Neuronal stem cell (in vitro differentiated cells): ENCODE measurements at regions not wholly inside any gene's neighbourhood (a gene's known extent, or its start where the extent isn't known, plus 50 kb on each side); places are given as distances from the start of the nearest gene placed in this dataset.

Source experiments
- DNase-seq: peaks from one replicate; pipeline ENCODE4 v3.0.0-alpha.2; 2013; ENCODE audit warnings: low spot score
- H2AFZ ChIP-seq: one replicate; pipeline ENCODE4 v1.6.1; 2013; ENCODE audit warnings: mild to moderate bottlenecking, low read length, inconsistent platforms
- H2AK5ac ChIP-seq: 2 replicates; pipeline ENCODE4 v1.6.1; 2013; ENCODE audit warnings: low read depth, mild to moderate bottlenecking, inconsistent platforms, low read length, moderate library complexity, mixed read lengths
- H2BK120ac ChIP-seq: 2 replicates; pipeline ENCODE4 v1.6.1; 2013; ENCODE audit warnings: low read depth, mild to moderate bottlenecking, inconsistent platforms, low read length, moderate library complexity, mixed read lengths
- H2BK12ac ChIP-seq: one replicate; pipeline ENCODE4 v1.6.1; 2013; ENCODE audit warnings: low read length, inconsistent platforms
- H2BK15ac ChIP-seq: 2 replicates; pipeline ENCODE4 v1.6.1; 2013; ENCODE audit warnings: mild to moderate bottlenecking, low read length, inconsistent platforms, mixed read lengths
- H2BK5ac ChIP-seq: one replicate; pipeline ENCODE4 v1.6.1; 2013; ENCODE audit warnings: inconsistent platforms, mild to moderate bottlenecking, low read length, moderate library complexity
- H3K14ac ChIP-seq: one replicate; pipeline ENCODE4 v1.6.1; 2013; ENCODE audit warnings: low read length, inconsistent platforms
- H3K18ac ChIP-seq: 2 replicates; pipeline ENCODE4 v1.6.1; 2013; ENCODE audit warnings: low read length, inconsistent platforms
- H3K23ac ChIP-seq: 2 replicates; pipeline ENCODE4 v1.6.1; 2013; ENCODE audit warnings: low read depth, mild to moderate bottlenecking, mixed read lengths, low read length, inconsistent platforms; ENCODE audit not compliant: poor library complexity
- H3K27ac ChIP-seq: replicated peaks from 3 replicates; pipeline ENCODE4 v1.5.1; 2013; ENCODE audit warnings: low read length, inconsistent platforms
- H3K27me3 ChIP-seq, 3 experiments: 2 replicates each; pipeline ENCODE4 v1.6.1; 2013; ENCODE audit warnings: low read length in 3 of 3, mild to moderate bottlenecking in 2 of 3, inconsistent platforms in 1 of 3, low read depth in 1 of 3, mixed read lengths in 1 of 3, moderate library complexity in 1 of 3; ENCODE audit not compliant: control insufficient read depth in 3 of 3, insufficient read depth in 3 of 3
- H3K36me3 ChIP-seq, 2 donors: replicated peaks in 1 of 2; 2 replicates each; pipeline ENCODE4 v1.6.1; 2013; ENCODE audit warnings: low read length in 2 of 2; ENCODE audit not compliant: control insufficient read depth in 2 of 2, insufficient read depth in 2 of 2
- H3K4ac ChIP-seq: 2 replicates; pipeline ENCODE4 v1.6.1; 2013; ENCODE audit warnings: inconsistent platforms, mild to moderate bottlenecking, low read length, moderate library complexity
- H3K4me1 ChIP-seq, 2 donors: 1 replicate in 1 of 2; 2 replicates in 1 of 2; pipeline ENCODE4 v1.6.1; 2013; ENCODE audit warnings: low read length in 2 of 2, low read depth in 1 of 2; ENCODE audit not compliant: control insufficient read depth in 2 of 2, insufficient read depth in 1 of 2
- H3K4me2 ChIP-seq: one replicate; pipeline ENCODE4 v1.6.1; 2013; ENCODE audit warnings: mild to moderate bottlenecking, low read length, inconsistent platforms; ENCODE audit not compliant: insufficient read depth, poor library complexity, severe bottlenecking
- H3K4me3 ChIP-seq, 2 donors: 2 replicates each; pipeline ENCODE4 v1.5.1; 2013; ENCODE audit warnings: low read length in 2 of 2, mild to moderate bottlenecking in 2 of 2, inconsistent platforms in 1 of 2, moderate library complexity in 1 of 2
- H3K79me1 ChIP-seq: one replicate; pipeline ENCODE4 v1.6.1; 2013; ENCODE audit warnings: low read depth, mild to moderate bottlenecking, inconsistent platforms, low read length, moderate library complexity
- H3K9ac ChIP-seq: one replicate; pipeline ENCODE4 v1.6.1; 2013; ENCODE audit warnings: mild to moderate bottlenecking, low read depth, low read length, inconsistent platforms; ENCODE audit not compliant: poor library complexity
- H3K9me3 ChIP-seq, 2 donors: replicated peaks in 1 of 2; 2 replicates each; pipeline versions ENCODE3 to v1.6.1; 2013; ENCODE audit warnings: low read length in 2 of 2, mild to moderate bottlenecking in 2 of 2, inconsistent platforms in 1 of 2, low read depth in 1 of 2, mixed read lengths in 1 of 2, moderate library complexity in 1 of 2; ENCODE audit not compliant: control insufficient read depth in 2 of 2, insufficient read depth in 1 of 2
- H4K8ac ChIP-seq: one replicate; pipeline ENCODE4 v1.6.1; 2013; ENCODE audit warnings: low read depth, mild to moderate bottlenecking, inconsistent platforms, low read length, moderate library complexity
- H4K91ac ChIP-seq: one replicate; pipeline ENCODE4 v1.6.1; 2013; ENCODE audit warnings: low read length, low read depth, mild to moderate bottlenecking, inconsistent platforms; ENCODE audit not compliant: poor library complexity
- WGBS, 2 donors: extraction: QIAGEN DNeasy Blood & Tissue Kit; methylation state at CpG; one replicate each; pipeline ENCODE4 v1.1.7; 2013; ENCODE audit warnings: missing lambda C conversion rate in 2 of 2, mixed read lengths in 1 of 2; ENCODE audit not compliant: insufficient read length in 2 of 2, insufficient replicate concordance in 1 of 2; ENCODE audit errors: extremely low coverage in 2 of 2; 5-methylcytosine and 5-hydroxymethylcytosine counted together

- Histone ChIP-seq H2AFZ (no peak overlapping the region), H3K27ac (no peak overlapping the region), H2BK120ac (no peak overlapping the region), H2AK5ac (no peak overlapping the region), H3K36me3 (no peaks in the 10 kb centered on the region), H3K9me3 (no peaks in the 10 kb centered on the region), H3K9ac (no peak overlapping the region), H3K18ac (no peak overlapping the region), H3K4me2 (no peak overlapping the region), H3K27me3 (no peaks in the 10 kb centered on the region), H3K14ac (no peak overlapping the region), H4K91ac (no peak overlapping the region), H2BK12ac (no peak overlapping the region), H3K4me1 (no peaks in the 10 kb centered on the region), H3K79me1 (no peaks in the 10 kb centered on the region), H2BK15ac (no peak overlapping the region), H3K23ac (no peak overlapping the region), H3K4ac (no peak overlapping the region), H4K8ac (no peak overlapping the region), H2BK5ac (no peak overlapping the region), H3K4me3 (no peak overlapping the region)
- DNase-seq, result no peak
- WGBS, 2 donors, result no CpG with 5 or more reads among the region's 3 CpGs
Observed at GRCh38 chr5:122576256-122577016, 198.4 kb upstream of the SNX2 start.

GRCh38 chr5:122581629-122582028 is 193.3 kb upstream of the SNX2 start:
- Histone ChIP-seq H3K23ac (no peak overlapping the region), H4K91ac (no peak overlapping the region)

GRCh38 chr5:122584411-122585300 is 190.2 kb upstream of the SNX2 start:
- WGBS, 2 donors, result 100% methylated on average over 1 of the region's 13 CpGs; no CpG with 5 or more reads in 1 of the 2 donors
- Histone ChIP-seq H3K4me3 (no peak overlapping the region), H2AFZ (peak overlapping the region; percentile 17), H4K8ac (no peak overlapping the region), H3K4me1 (no peaks in the 10 kb centered on the region), H3K4me2 (no peak overlapping the region), H3K14ac (no peak overlapping the region), H2BK5ac (no peak overlapping the region), H4K91ac (no peak overlapping the region), H2BK120ac (no peak overlapping the region), H3K27me3 (peaks cover 0 to 4% (median 0%) of the 10 kb centered on the region in 3 experiments), H3K79me1 (no peaks in the 10 kb centered on the region), H3K18ac (no peak overlapping the region), H3K9me3 (no peaks in the 10 kb centered on the region), H2BK12ac (no peak overlapping the region), H3K9ac (no peak overlapping the region), H2BK15ac (no peak overlapping the region), H3K23ac (no peak overlapping the region), H3K36me3 (no peaks in the 10 kb centered on the region), H2AK5ac (no peak overlapping the region), H3K27ac (no peak overlapping the region), H3K4ac (no peak overlapping the region)
- no peak for DNase-seq

More at GRCh38 chr5:122581629-122582028, 193.3 kb upstream of the SNX2 start:
- Histone ChIP-seq H3K18ac (no peak overlapping the region), H3K14ac (no peak overlapping the region), H2AFZ (no peak overlapping the region), H2BK120ac (no peak overlapping the region), H3K79me1 (no peaks in the 10 kb centered on the region), H3K36me3 (no peaks in the 10 kb centered on the region), H4K8ac (no peak overlapping the region), H2BK12ac (no peak overlapping the region), H3K4me3 (no peak overlapping the region), H3K9ac (no peak overlapping the region), H2BK5ac (no peak overlapping the region), H3K27me3 (peaks cover 0 to 4% (median 0%) of the 10 kb centered on the region in 3 experiments), H2AK5ac (no peak overlapping the region), H3K4ac (no peak overlapping the region), H3K9me3 (no peaks in the 10 kb centered on the region), H2BK15ac (no peak overlapping the region), H3K4me2 (no peak overlapping the region), H3K27ac (no peak overlapping the region), H3K4me1 (no peaks in the 10 kb centered on the region)
- no peak for DNase-seq
- no CpG with 5 or more reads among the region's 7 CpGs for WGBS, 2 donors

- peaks cover 0 to 4% (median 0%) of the 10 kb centered on the region in 3 experiments for H3K27me3 ChIP-seq
- H2AFZ ChIP-seq, result no peak overlapping the region
- H3K18ac ChIP-seq, result no peak overlapping the region
- no peak overlapping the region for H4K91ac ChIP-seq
- H3K79me1 ChIP-seq, result no peaks in the 10 kb centered on the region
- H3K4ac ChIP-seq, result no peak overlapping the region
- no peak for DNase-seq
- no peaks in the 10 kb centered on the region for H3K9me3 ChIP-seq
- H3K4me2 ChIP-seq, result no peak overlapping the region
- no peak overlapping the region for H3K14ac ChIP-seq
- no peak overlapping the region for H2BK15ac ChIP-seq
- no CpG with 5 or more reads among the region's 2 CpGs for WGBS, 2 donors
- no peak overlapping the region for H3K27ac ChIP-seq
- H2BK5ac ChIP-seq, result no peak overlapping the region
- no peak overlapping the region for H4K8ac ChIP-seq
- no peak overlapping the region for H3K4me3 ChIP-seq
- no peaks in the 10 kb centered on the region for H3K36me3 ChIP-seq
- no peak overlapping the region for H2AK5ac ChIP-seq
- no peaks in the 10 kb centered on the region for H3K4me1 ChIP-seq
- no peak overlapping the region for H3K9ac ChIP-seq
- H2BK12ac ChIP-seq, result no peak overlapping the region
- no peak overlapping the region for H2BK120ac ChIP-seq
- no peak overlapping the region for H3K23ac ChIP-seq
Observed at GRCh38 chr5:122585371-122585770, 189.5 kb upstream of the SNX2 start.
